K562 (cell line): ENCODE measurements at regions not wholly inside any gene's neighbourhood (a gene's known extent, or its start where the extent isn't known, plus 50 kb on each side); places are given as distances from the start of the nearest gene placed in this dataset.

Experiments used
- DIDO1 ChIP-seq: fragments of 450-650 bp; IDR thresholded peaks from 2 replicates; pipeline ENCODE4 v1.6.1; 2016; ENCODE audit warnings: low read depth, missing biosample characterization, missing genetic modification characterization
- HMG20A ChIP-seq: fragments of 450-650 bp; formaldehyde crosslinking; conservative IDR thresholded peaks from 2 replicates; pipeline ENCODE4 v1.4.0; 2020; ENCODE audit warnings: mild to moderate bottlenecking, mixed read lengths
- KAT2B ChIP-seq: IDR thresholded peaks from one replicate; pipeline ENCODE4 v1.6.1; 2012; ENCODE audit warnings: low read depth, mild to moderate bottlenecking, control low read depth, inconsistent platforms, low read length, moderate library complexity
- LCOR ChIP-seq: sonication (generic); formaldehyde crosslinking; IDR thresholded peaks from 2 replicates; pipeline ENCODE4 v1.8.0; 2022; ENCODE audit warnings: mild to moderate bottlenecking, missing genetic modification reagents
- PATZ1 ChIP-seq: fragments of 250-450 bp; sonication (Bioruptor Pico); IDR thresholded peaks from 2 replicates; pipeline ENCODE4 v1.5.0; 2020; ENCODE audit warnings: mild to moderate bottlenecking, borderline replicate concordance
- STAT5A ChIP-seq: IDR thresholded peaks from 2 replicates; pipeline ENCODE4 v1.6.1; 2012; ENCODE audit warnings: low read length, inconsistent platforms, borderline replicate concordance
- ZNF146 ChIP-seq: IDR thresholded peaks from one replicate; pipeline ENCODE4 v1.6.1; 2018; ENCODE audit warnings: missing compliant biosample characterization; ENCODE audit not compliant: unreplicated experiment
- ZNF695 ChIP-seq: fragments of 450-650 bp; formaldehyde crosslinking; IDR thresholded peaks from 2 replicates; pipeline ENCODE4 v1.4.0; 2020; ENCODE audit warnings: mild to moderate bottlenecking, moderate library complexity
- TF ChIP-seq, protein P1 (sequence below): fragments of 250-450 bp; sonication (Bioruptor Pico); IDR thresholded peaks from 2 replicates; pipeline ENCODE4 v1.4.0; 2020; ENCODE audit warnings: borderline replicate concordance
- TF ChIP-seq, protein P2 (sequence below): fragments of 250-450 bp; sonication (Bioruptor Pico); IDR thresholded peaks from 2 replicates; pipeline ENCODE4 v1.8.0; 2022; ENCODE audit warnings: moderate library complexity, mild to moderate bottlenecking, inconsistent platforms

GRCh38 chrX:134747006-134747405 is 50.0 kb downstream of the PABIR2 start (continued):
- TF ChIP-seq LCOR (CRISPR knock-in tag) (no peak), PATZ1 (CRISPR knock-in tag) (no peak), KAT2B (no peak), ZNF695 (CRISPR knock-in tag) (no peak), STAT5A (no peak), ZNF146 (CRISPR knock-in tag) (no peak), HMG20A (CRISPR knock-in tag) (no peak), DIDO1 (tag) (no peak)
- TF ChIP-seq, protein P1, sequence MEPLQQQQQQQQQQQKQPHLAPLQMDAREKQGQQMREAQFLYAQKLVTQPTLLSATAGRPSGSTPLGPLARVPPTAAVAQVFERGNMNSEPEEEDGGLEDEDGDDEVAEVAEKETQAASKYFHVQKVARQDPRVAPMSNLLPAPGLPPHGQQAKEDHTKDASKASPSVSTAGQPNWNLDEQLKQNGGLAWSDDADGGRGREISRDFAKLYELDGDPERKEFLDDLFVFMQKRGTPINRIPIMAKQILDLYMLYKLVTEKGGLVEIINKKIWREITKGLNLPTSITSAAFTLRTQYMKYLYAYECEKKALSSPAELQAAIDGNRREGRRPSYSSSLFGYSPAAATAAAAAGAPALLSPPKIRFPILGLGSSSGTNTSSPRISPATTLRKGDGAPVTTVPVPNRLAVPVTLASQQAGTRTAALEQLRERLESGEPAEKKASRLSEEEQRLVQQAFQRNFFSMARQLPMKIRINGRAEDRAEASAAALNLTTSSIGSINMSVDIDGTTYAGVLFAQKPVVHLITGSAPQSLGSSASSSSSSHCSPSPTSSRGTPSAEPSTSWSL (CRISPR knock-in tag): no peak
- TF ChIP-seq, protein P2, sequence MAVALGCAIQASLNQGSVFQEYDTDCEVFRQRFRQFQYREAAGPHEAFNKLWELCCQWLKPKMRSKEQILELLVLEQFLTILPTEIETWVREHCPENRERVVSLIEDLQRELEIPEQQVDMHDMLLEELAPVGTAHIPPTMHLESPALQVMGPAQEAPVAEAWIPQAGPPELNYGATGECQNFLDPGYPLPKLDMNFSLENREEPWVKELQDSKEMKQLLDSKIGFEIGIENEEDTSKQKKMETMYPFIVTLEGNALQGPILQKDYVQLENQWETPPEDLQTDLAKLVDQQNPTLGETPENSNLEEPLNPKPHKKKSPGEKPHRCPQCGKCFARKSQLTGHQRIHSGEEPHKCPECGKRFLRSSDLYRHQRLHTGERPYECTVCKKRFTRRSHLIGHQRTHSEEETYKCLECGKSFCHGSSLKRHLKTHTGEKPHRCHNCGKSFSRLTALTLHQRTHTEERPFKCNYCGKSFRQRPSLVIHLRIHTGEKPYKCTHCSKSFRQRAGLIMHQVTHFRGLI: no peak
